Left cardiac atrium (tissue), 4 donors: ENCODE measurements at regions not wholly inside any gene's neighbourhood (a gene's known extent, or its start where the extent isn't known, plus 50 kb on each side); places are given as distances from the start of the nearest gene placed in this dataset.
"Not testable (repeated sequence)": the region's sequence is repeated elsewhere in the genome, so short reads cannot be mapped to it uniquely, and the experiment has no call there.

Experiments
- ATAC-seq, 2 donors: fragments of 200-7000 bp; cut with Tn5 transposase; one replicate each; pipeline ENCODE4 v1.9.1; 2020; ENCODE audit warnings: mild to moderate bottlenecking in 2 of 2, moderate library complexity in 2 of 2
- DNase-seq: peaks from one replicate; pipeline ENCODE4 v3.0.0-alpha.2; 2020
- intact Hi-C, 2 donors: fragments of 100-400 bp; cut with DNase I; formaldehyde crosslinking; loops; one replicate each; pipeline versions ENCODE4 v1.14.1 to v1.15.1; 2022 to 2023
- donor health status: DM: no; HTN: yes; CAD: no.
- donor health status: DM: no; HTN: yes; CAD: no; lungs with severe emphysema.
- donor health status: DM: yes; HTN: yes; CAD: no.
- donor health status: Dilated cardiomyopathy.

GRCh38 chrX:82528525-82528924 lies 979.6 kb upstream of the POU3F4 start:
- ATAC-seq (no peak), DNase-seq (no peak)
- intact Hi-C loops = no loop called here

- DNase-seq (no peak), ATAC-seq (no peak)
- intact Hi-C loops = no loop called here
Measured at GRCh38 chrX:82534086-82534597, 973.9 kb upstream of the POU3F4 start.

GRCh38 chrX:82537205-82537604 lies 970.9 kb upstream of the POU3F4 start:
- ATAC-seq, intact Hi-C loops, DNase-seq: not testable (repeated sequence)

DNA sequence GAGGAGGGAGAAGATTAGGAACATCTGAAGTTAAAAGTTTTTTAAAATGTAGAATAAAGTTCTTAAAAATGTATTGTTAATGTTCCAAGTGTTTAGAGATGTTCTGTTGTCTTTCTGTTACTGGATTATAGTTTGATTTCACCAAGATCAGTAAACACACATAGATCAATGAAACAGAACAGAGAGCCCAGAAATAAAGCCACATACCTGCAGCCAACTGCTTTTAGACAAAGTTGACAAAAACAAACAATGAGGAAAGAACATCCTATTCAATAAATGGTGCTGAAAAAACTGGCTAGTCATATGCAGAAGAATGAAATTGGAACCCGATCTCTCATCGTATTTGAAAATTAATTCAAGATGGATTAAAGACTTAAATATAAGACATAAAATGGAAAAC lies 966.3 kb upstream of the POU3F4 start:
- DNase-seq (no peak), ATAC-seq (no peak)
- intact Hi-C loops = no loop called here

DNA sequence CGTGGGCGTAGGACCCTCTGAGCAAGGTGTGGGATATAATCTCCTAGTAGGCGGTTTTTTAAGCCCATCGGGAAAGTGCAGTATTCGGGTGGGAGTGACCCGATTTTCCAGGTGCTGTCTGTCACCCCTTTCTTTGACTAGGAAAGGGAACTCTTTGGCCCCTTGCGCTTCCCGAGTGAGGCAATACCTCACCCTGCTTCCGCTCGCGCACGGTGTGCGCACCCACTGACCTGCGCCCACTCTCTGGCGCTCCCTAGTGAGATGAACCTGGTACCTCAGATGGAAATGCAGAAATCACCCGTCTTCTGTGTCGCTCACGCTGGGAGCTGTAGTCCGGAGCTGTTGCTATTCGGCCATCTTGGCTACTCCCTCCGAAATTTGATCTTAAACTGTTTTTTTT lies 955.9 kb upstream of the POU3F4 start:
- DNase-seq, intact Hi-C loops, ATAC-seq: not testable (repeated sequence)

DNA sequence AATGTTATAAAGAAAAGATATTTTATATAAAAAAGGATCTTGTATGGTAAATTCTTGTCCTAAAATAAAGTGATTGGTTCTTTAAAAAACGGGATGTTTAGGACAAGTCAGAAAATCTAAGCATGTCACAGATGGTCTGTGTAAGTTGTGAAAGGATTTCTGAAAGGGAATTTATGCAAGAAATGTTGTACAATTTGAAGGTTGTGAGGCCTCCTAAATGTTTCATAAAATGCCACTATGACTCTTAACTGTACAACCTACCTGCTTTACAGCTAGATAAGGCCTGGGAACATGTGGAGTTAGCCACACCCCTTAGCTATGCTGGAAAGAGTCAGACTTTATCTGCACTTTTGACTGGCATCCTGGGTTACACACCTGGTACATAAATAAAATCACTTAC lies 951.5 kb upstream of the POU3F4 start:
- intact Hi-C loops = no loop called here
- ATAC-seq (no peak), DNase-seq (no peak)

- no peak for ATAC-seq
- intact Hi-C loops = no loop called here
Measured at GRCh38 chrX:82585868-82586267, 922.2 kb upstream of the POU3F4 start.

DNA sequence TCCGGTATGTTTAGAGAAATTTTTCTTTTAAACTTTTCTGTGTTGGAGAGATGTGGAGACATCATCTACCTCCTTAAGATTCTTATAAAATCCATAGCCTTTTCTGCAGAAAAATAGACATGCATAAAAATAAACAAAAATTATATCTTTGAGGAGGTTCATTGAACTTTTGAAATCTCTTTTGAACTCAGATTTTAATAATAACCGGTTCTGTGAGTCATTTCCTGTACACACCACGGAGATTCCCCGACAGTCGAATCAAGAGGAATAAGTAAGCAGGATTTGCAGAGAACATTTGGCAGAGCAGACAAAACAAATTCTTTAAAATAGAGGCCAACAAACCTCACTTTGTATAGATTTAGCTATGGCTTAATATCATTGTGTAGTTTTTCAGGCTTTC lies 918.7 kb upstream of the POU3F4 start:
- ATAC-seq = no peak
- intact Hi-C loops = no loop called here
- DNase-seq = no peak

More at GRCh38 chrX:82585868-82586267, 922.2 kb upstream of the POU3F4 start:
- DNase-seq = no peak

DNA sequence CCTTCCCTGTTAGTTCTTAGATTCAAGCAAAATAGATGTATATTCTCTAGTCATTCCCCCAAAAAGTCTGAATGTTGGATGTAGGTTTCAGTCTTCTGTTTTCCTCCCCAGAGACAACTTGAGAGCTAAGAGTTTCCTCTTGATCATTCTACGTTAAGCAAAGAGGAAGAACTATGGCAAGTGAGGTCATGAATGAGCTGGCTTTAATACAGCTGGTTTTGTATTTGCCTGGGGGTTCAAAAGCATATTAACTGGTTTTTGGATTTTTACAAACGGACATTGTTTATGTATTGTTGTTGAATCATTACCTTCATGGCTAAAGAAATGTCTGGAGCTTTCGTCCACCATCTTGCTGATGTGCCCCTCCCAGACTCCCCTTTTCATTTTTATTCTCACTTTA lies 916.7 kb upstream of the POU3F4 start:
- intact Hi-C loops = no loop called here
- no peak for ATAC-seq

GRCh38 chrX:82626978-82627377 lies 881.1 kb upstream of the POU3F4 start:
- ATAC-seq = no peak
- DNase-seq = no peak
- intact Hi-C loops = no loop called here

More for the DNA sequence above, 916.7 kb upstream of the POU3F4 start:
- no peak for DNase-seq

DNA sequence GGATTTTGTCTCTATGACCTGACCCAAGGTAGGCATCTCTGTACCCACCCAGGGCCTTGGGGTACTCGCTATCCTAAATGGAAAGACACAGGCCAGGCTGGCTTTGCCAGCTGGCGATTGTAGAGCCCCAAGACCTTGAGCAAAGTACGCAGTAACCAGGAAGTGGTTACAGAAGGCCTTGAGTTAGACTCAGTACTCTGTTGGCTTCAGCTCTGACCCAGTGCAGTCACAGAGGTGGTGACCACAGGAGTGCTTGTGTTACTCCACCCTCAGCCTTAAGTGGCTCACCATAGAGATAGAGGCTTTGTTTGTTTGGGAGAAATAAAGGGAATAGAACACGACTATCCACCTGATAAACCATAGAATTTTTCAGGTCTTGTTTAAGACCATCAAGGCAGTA lies 880.5 kb upstream of the POU3F4 start:
- no peak for DNase-seq
- intact Hi-C loops = no loop called here
- ATAC-seq = no peak

GRCh38 chrX:82648062-82648461 lies 860.0 kb upstream of the POU3F4 start:
- no peak for DNase-seq
- ATAC-seq = no peak
- intact Hi-C loops = no loop called here

GRCh38 chrX:82649645-82650044 lies 858.4 kb upstream of the POU3F4 start:
- intact Hi-C loops = no loop called here
- DNase-seq (no peak), ATAC-seq (no peak)

- ATAC-seq = no peak
- no peak for DNase-seq
- intact Hi-C loops = no loop called here
Measured at GRCh38 chrX:82658492-82658891, 849.6 kb upstream of the POU3F4 start.

DNA sequence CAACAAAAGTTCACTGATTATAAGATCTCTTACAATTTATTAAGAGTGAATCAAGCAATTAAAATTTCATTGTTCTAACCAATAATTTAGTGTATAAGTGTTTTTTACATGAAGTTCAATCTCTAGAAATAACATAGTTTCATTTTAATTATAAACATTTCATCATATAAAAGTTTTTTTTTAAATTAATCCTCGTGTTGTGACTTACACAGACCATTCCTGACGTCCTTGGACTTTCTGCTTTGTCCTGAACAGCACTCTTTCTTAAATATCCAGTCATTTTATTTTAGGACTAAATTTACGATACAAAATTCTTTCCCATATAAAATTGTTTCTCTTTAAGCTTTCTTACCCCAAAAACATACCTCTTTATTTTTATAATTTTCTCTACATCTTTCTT lies 841.7 kb upstream of the POU3F4 start:
- DNase-seq (no peak), ATAC-seq (no peak)
- intact Hi-C loops = no loop called here

GRCh38 chrX:82675104-82675503 lies 833.0 kb upstream of the POU3F4 start:
- ATAC-seq (no peak), DNase-seq (no peak)
- intact Hi-C loops = no loop called here

- ATAC-seq = no peak
- intact Hi-C loops = no loop called here
Measured at GRCh38 chrX:82676386-82676785, 831.7 kb upstream of the POU3F4 start.

DNA sequence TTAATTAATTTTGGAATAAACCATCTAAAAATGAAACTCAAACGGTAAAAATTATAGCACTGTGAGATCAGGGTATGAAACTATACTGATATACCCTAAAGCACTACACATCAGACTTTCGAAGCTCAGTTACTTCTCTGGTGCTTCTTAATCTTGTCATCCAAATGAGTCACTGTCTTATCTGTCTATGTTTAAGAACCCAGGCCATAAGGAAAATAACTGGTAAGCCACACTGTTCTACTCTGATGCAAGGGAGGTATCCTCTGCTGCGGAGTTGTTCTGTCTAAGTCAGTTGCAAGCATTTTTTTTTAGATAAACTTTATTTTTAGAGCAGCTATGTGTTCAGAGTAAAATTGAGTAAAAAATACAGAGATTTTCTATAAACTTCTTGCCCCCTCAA lies 830.8 kb upstream of the POU3F4 start:
- no peak for DNase-seq
- intact Hi-C loops = no loop called here
- no peak for ATAC-seq

More at GRCh38 chrX:82676386-82676785, 831.7 kb upstream of the POU3F4 start:
- no peak for DNase-seq

GRCh38 chrX:82692991-82693390 lies 815.1 kb upstream of the POU3F4 start:
- DNase-seq (no peak), ATAC-seq (no peak)
- intact Hi-C loops = no loop called here

DNA sequence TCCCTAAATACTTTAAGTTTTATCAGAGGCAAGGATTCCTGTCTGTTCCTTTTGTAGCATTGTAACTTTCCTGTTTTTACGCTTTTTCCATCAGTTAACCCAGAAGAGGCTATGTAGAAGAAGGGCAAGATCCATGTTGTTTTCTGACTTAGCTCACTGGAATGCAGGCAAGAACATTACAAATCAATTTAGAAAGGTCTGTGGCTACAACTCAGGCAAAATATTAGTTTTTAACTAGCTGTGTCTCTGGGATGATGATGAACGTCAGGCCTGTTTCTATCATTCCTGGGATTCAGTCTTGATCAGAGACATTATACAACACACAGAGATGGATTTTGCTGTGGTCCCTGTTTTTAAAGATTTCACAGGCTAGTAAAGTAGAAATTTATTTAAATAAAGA lies 813.0 kb upstream of the POU3F4 start:
- DNase-seq = no peak
- intact Hi-C loops = no loop called here
- no peak for ATAC-seq

DNA sequence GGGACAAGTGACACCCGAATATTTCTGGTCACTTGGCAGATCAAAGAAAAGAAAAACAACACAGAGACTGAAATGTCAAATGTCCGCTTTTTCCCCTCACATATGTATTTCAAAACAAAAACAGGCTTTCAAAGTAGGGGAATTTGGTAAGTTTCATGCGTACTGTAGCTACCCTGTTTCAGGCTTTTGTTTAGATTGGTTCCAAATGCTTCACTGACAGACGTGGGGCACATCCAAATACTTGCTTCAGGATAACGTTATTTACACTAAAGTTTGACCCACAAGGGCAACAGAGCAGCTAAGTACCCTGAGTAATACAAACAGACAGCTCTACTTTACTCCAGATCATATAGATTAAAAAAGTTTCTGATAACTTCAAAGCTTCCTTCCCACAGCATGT lies 804.5 kb upstream of the POU3F4 start:
- intact Hi-C loops = no loop called here
- DNase-seq (no peak), ATAC-seq (no peak)

DNA sequence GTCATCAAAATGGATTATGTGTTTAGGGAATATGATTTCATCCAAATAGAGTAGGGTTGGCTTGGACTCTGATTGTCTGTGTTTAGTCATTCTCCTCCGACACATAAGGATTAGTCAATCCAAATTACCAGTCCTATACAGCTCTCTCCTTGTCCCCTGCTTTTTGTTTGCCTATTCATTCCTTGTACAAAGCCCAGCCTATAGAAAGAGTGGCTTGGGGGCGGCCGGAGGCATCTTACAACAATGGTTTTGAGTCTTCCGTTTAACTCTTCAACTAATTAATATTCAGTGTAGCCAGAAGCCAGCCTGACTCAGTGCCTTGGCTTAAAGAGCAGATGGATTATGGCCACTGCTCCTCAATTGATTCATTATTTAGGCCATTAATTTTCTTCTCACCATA lies 796.6 kb upstream of the POU3F4 start:
- intact Hi-C loops = no loop called here
- no peak for ATAC-seq
- no peak for DNase-seq
